GM18498 (cell line): ENCODE measurements at regions not wholly inside any gene's neighbourhood (a gene's known extent, or its start where the extent isn't known, plus 50 kb on each side); places are given as distances from the start of the nearest gene placed in this dataset.

Experiments
- ATAC-seq: cut with Tn5 transposase; IDR thresholded peaks from one replicate; pipeline ENCODE4 v1.9.1; 2021; ENCODE audit warnings: mild to moderate bottlenecking, moderate library complexity; ENCODE audit not compliant: unreplicated experiment

DNA sequence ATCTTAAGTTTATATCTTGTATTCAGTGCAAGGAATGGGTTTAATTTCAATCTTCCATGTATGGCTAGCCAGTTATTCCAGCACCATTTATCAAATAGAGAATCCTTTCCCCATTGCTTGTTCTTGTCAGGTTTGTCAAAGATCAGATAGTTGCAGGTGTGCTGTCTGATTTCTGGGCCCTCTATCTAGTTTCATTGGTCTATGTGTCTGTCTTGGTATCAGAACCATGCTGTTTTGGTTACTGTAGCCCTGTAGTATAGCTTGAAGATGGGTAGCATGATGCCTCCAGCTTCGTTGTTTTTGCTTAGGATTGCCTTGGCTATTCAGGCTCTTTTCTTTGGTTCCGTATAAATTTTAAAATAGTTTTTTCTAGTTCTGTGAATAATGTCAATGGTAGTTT lies 200.0 kb downstream of the MANEA start:
- ATAC-seq, result no peak

DNA sequence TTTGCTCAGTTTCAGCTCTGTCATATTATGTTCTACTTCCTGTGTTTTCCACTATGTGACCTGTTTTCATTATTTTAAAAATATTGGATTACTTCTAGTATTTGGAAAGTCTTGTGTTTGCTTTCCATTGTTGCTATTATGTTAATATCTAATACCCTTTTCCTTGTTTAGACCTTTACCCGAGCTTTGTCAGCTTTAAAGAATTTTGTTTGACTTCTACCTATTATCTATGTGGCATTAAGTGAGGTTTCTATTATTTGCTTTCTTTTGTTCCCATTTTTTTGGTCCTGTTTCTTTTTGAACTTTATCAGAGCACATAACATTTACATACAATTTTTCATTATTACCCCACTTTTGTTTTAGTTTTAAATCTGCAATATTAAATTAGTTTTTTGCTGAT lies 202.7 kb downstream of the MANEA start:
- no peak for ATAC-seq

DNA sequence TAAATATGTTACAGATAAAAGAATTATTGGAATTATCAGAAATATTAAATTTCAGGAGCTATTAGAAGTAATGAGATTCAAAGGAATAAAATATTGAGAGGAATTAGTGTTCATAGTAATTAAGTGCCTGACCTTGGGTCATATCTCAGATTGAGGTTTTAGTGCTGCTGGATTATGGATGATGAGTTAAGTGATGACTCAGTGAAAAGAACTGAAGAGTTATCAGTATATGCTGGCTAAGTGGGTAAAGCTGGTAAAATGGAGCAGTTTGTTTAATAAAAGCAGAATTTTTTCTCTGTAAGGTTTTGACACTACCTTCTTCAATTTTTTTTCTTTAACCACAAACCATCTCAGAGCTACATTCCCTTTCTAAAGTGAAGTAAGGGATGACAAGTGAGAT lies 206.7 kb downstream of the MANEA start:
- ATAC-seq, result no peak

DNA sequence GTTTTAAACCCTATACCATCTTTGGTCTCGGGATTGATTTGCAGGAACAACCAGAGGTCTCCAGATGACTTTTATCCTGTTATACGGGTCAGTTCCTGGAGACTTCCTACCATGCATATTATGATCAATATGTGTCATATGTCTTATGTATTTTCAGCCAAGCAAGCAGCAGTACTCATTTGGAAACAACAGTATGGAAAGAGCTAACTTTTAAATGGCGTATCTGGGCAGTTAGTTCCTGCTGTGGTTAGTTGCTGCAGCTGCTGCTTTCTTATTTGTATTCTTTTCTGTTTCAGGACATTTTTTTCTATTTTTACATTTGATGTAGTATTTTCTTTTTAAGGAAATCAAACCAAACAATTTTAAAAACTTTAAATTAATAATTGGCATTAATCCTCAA lies 207.5 kb downstream of the MANEA start:
- peak; percentile 49 for ATAC-seq

DNA sequence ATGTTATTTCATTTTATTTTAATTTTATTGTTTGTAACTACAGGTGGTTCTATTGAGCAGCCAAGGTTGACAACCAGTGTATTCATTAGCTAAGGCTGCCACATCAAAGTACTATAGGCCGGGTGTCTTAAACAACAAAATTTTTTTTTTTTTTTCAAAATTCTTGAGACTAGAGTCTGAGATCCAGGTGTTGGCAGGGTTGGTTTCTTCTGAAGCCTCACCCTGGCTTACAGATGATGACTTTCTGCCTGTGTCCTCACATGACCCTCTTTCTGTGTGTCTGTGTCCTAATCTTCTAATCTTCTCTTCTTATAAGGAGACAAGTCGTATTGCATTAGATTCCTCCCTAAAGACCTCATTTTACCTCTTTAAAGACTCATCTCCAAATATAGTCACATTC lies 208.4 kb downstream of the MANEA start:
- no peak for ATAC-seq

DNA sequence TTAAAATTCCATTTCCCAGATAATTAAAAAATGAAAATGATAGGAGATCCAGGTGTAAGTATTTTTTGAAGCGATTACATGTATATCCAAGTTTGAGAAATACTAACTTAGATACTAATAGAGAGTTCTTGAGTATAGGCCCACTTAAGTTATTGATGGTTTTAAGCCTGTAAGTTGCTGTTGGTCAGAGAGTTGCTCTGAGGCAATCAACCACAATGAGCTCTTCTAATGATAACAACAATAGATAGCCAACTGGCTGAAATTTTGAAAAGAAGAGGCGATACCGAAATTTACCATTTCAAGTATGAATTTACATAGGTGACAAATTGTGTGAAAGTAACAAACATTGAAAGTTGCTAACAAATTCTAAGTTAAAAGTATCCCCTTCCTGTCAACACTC lies 209.5 kb downstream of the MANEA start:
- no peak for ATAC-seq

DNA sequence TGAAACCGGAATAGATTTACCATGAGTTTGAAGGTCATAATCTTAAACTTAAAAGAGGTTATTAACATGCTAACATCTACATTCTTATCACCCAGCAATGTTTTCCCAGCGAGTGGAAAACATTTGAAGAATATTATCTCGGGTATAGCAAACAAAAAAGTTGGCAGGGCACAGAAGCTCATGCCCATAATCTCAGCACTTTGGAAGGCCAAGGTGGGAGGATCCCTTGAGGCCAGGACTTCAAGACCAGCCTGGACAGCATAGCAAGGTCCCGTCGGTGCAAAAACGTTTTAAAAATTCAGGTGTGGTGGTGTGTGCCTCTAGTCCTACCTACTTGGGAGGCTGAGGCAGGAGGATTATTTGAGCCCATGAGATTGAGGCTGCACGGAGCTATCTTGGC lies 213.5 kb downstream of the MANEA start:
- ATAC-seq, result no peak

DNA sequence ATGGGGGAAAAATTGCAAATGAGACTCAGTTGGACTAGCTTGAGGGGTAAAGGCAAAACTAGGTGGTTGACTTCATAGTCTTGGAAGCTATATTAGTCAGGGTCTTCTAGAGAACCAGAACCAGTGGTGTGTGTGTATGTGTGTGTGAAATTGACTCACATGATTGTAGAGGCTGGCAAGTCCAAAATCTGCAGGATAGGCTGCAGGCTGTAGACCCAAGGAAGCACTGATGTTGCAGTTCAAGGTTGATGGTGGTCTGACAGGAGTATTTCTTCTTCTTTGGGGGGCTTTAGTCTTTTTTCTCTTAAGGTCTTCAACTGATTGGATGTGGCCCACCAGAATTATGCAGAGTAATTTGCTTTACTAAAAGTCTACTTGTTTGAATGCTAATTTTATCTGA lies 217.4 kb downstream of the MANEA start:
- no peak for ATAC-seq

DNA sequence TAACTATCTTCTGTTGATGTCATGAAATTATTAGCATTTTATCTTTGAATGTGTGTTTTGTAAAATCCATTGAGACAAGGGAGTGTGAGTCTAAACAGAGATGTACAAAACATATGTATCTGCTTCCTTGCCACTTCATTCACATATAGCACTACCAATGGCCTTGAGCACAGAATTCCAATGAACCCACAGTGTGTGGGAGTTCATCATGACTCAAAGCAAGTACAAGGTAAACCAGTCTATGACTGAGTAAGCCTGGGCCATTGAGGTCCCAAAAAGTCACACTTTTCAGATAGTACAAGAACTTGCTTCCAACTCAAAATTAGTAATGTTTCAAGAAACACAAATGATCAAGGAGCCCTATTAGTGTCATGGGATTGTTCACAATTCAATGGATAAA lies 218.6 kb downstream of the MANEA start:
- ATAC-seq, result no peak

DNA sequence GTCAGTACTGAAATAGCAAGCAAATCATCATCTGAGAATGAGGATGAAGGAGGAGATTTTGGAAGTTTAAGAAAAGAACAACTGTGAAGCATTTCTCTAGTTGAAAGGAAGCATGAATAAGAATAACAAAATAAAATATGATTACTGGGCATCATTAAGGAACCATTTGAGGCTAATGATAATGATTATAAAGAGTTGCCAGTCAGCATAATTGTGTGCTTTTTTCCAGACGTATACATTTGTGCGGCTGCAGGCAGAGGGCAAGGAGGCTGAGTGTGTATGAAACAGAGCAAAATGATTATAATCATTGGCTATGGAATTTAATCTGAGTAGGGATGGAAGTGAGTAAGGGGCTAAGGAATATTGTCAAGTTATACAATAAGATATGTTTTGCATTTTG lies 218.7 kb upstream of the FUT9 start:
- ATAC-seq, result no peak

DNA sequence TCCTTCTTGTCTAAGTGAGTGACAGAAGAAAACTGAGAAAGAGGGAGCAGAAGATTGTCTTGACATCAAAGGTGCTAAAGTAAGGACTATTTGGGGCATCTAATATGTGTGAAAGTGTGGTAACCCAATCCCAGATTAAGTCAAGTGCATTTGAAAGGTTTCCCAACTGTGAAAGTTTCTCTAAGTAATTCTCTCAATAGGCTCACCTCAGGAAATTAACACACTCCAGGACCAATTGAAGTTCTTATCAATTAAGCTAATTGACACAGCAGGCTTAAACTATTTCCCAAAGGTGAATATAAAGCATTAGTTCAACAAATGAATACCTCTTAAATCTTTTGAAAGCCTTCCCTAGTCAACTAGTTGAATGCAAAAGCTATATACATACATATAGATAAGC lies 212.8 kb upstream of the FUT9 start:
- no peak for ATAC-seq

DNA sequence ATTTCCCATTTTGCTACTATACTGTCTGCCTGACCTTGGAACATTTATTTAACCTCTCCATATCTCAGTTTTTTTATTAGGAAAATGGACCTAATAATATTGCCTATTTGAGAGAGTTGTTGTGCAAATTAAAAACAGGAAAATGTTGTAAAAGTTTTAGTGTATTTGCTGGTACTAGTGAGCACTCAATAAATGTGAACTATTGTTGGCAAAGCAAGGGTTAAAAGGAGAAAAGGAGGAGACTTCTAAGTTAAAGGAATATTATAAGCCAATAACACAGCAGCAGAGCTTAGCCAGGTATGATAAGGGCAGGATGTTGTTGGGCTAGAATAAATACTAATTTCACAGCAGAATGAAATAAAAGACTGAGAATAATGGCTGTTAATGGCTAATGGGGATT lies 211.9 kb upstream of the FUT9 start:
- no peak for ATAC-seq

DNA sequence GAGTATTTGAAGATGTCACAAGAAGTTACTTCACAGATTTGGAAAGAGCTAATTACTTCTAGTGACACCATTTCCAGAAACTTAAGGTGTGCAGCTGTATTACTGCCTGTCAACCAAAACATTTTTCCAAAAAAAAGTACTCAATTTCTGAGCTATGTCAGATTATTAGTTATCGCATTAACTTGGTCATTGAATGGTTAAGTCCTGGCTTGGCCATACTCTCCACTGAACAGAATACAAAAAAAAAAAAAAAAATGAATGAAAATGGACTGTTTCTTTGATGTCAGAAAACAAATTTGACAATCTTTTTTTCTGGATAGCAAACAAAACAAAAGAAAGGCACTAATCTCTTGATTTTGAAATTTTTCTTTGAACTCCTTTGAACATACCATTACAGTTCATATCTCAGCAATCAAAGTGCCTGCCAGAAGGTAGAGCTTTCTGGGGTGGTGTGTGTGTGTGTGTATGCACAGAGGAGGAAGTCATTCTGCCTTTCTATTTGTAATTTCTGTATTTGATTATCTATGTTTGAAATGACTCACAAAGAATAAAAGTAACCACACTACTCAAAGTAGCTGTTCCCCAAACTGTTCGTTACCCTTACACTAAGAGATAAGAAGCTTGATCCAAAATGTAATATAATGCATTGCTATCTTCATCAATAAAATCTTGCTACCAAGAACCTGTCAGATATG lies 210.8 kb upstream of the FUT9 start:
- peak; percentile 56 for ATAC-seq

DNA sequence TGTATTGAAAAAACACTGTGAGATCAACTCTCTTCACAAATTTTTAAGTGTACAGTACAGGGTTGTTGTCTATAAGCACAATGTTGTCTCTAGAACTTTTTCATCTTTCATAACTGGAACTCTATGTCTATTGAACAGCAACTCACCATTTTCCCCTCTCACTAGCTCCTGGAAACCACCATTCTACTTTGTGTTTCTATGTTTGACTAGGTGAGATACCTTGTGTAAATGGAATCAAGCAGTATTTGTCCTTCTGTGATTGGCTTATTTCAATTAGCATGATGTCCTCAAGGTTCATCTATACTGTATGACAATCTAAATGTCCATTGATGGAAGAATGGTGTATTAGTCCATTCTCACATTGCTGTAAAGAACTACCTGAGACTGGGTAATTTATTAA lies 210.1 kb upstream of the FUT9 start:
- no peak for ATAC-seq

DNA sequence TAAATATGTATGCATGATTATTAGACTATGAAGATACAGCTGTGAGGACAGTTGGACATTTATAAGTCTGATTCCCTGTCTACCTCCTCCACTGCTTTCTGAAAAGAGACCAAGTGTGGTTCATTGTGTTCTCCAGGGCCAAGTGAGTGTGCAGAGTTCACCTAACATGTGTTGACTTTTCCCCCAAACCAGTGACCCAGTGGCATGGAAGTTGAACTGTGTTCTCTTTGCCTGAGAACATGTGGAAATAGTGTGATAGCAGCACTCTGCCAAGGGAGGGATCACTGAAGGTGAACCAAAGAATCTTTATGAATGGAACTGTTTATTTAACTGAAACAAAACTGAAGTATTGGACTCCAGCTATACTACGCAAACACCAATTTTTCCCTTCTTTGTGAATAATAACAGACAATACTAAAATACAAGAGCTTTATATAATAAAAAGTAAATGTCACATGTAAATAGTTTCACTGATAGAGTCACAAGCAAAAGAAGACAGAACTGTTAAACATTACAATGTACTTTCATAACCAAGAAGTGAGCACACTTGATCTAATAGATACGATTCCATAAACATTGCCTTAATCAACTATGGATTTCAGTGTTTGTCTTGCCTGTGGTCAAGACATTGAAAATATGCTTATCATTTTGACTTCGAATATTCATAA lies 200.3 kb upstream of the FUT9 start:
- ATAC-seq, result no peak

DNA sequence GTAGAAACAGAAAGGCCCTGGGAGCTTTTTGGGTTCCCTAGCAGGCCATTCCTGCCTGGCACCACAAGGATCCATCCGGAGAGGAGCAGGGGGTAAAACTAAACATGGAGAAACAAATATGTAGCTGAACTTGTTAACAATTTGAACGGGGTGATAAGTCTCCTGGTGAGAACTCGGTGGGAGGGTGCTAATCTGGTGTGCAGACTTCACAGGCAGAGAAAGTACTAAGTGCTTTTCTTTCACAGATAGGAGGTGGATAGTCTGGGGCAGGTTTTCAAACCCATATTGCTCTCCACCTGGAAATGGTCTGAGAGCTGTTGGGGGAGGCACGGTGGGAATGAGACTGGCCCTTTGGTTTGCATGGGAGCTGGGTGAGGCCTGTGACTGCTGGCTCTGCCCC lies 196.3 kb upstream of the FUT9 start:
- no peak for ATAC-seq

DNA sequence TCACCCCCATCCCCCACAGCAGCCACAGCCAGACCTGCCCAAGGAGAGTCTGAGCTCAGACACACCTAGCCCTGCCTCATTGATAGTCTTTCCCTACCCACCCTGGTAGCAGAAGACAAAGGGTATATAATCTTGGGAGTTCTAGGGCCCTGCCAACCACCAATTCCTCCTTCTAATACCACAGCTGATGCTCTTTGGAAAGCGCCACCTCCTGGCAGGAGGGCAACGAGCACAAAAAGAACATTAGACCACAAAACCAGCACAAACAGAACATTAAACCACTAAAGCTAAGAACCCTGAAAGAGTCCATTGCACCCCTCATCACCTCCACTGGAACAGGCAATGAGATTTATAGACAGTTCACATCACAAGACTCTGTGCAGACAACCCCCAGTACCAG lies 195.8 kb upstream of the FUT9 start:
- ATAC-seq, result no peak

DNA sequence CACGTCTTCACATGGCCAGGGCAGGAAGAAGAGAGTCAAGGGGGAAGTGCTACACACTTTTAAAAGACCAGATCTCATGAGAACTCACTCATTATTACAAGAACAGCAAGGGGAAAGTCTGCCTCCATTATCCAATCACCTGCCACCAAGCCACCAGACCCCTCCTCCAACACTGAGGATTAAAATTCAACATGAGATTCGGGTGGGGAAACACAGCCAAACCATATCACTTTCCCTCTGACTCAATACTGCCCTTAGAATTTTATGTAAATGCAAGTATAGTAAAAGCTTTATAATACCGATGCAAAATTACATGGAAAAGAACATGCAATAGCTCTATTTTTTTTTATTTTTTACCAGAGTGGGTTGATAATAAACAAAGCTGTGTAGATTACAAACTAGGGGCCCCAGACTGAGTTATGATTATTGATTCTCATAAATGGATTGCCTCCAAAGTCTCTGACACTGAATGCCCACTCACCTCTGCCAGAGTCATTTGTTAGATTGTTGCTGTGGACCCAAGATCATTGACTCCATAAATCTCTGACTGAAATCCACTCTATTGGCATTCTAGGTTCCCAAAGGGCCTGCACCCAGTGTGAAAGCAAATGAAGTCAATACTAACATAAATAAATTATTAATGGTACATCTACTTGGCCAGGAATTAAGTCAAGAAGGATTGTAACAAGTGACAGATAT lies 184.8 kb upstream of the FUT9 start:
- ATAC-seq, result no peak

DNA sequence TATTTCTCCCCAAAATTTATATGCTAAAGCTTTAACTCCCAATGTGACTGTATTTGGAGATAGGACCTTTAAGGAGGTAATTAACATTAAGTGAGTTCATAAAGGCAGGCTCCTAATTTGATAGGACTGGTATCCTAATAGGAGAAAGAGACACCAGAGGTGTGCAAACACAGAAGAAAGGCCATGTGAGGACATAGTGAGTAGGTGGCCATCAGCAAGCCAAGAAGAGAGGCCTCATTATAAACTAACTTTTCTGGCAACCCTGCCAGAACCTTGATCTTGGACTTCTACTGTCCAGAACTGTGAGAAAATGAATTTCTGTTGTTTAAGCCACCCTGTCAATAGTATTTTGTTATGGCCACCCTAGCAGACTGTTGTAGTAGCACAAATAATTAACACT lies 177.9 kb upstream of the FUT9 start:
- no peak for ATAC-seq

DNA sequence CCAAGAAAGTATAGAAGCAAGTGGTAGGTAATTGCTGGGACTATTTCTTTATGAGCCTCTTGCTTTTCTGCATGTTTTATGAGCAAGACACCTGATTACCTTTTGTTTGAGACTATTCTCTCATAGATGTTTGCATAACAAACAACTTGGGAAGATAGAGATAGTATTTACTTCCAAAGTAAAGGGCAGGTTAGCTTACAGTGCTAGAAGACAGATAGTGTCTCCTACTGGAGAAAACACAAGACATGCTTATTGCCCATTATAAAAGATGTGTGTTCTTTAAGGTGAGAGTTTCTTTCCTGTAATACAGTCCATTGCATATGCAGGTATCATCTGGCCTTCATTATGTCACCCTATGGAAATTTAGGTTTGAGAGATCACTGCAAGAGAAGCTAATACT lies 174.2 kb upstream of the FUT9 start:
- no peak for ATAC-seq

DNA sequence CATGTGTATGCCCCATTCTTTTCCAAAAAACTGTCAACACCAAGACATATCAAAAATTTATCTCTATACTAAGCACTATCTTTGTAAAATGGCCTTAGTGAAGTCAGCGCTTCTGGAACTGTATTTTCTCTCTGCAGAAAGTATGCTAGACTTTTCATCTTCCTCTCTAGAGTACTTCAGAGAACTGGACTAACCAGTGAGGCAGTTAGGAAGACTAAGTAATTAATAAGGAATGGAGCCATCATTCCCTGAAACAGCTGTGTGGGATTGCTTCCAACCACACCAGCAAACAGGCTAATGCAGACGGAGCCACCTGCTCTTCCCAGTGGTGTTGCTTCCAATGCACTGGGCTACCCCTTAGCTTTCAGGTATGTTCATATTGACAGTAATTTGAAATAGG lies 169.1 kb upstream of the FUT9 start:
- no peak for ATAC-seq

DNA sequence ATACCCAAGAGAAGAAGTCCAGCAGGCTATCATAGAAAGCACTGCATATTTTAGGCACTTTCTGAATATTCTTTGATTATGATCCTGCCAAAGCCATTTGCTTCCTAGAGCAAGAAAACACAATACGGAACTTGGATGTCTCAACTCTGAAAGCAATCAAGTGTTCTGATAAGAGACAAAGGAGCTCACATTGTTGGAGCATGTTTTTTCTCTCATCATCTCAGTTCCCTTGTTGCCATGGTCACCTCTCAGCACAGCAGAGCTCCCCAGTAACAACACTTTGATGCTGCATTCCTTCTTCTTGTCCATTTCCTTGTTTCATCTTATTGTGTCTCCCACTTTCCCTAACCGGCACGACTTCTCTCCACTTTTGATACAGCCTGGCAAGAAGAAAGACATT lies 168.7 kb upstream of the FUT9 start:
- no peak for ATAC-seq
